ENCODE measurements at regions not wholly inside any gene's neighbourhood (a gene's known extent, or its start where the extent isn't known, plus 50 kb on each side); places are given as distances from the start of the nearest gene placed in this dataset.

GRCh38 chr11:87425391-87425790, 387.7 kb downstream of the TMEM135 start:
- TF ChIP-seq CTCF (IDR thresholded peaks at IDR 0.05): no peak
- no peak for DNase-seq (ENCODE audit: low spot score)
- H3K27me3 Mint-ChIP-seq (ENCODE audit: low read depth): no peaks in the 10 kb centered on the region
- no peak overlapping the region for H3K4me3 Mint-ChIP-seq (ENCODE audit: unreplicated experiment)
- H3K36me3 Mint-ChIP-seq (ENCODE audit: low read depth): no peaks in the 10 kb centered on the region
- H3K27ac Mint-ChIP-seq (ENCODE audit: unreplicated experiment): no peak overlapping the region
- H3K9me3 Mint-ChIP-seq (ENCODE audit: low read depth): no peaks in the 10 kb centered on the region
- H3K4me1 Mint-ChIP-seq (ENCODE audit: low read depth): peaks cover 15% of the 10 kb centered on the region

GRCh38 chr11:87423161-87423560, 385.4 kb downstream of the TMEM135 start:
- no peaks in the 10 kb centered on the region for H3K36me3 Mint-ChIP-seq (ENCODE audit: low read depth)
- no peak overlapping the region for H3K27ac Mint-ChIP-seq (ENCODE audit: unreplicated experiment)
- no peak for TF ChIP-seq CTCF (IDR thresholded peaks at IDR 0.05)
- no peak for DNase-seq (ENCODE audit: low spot score)
- H3K27me3 Mint-ChIP-seq (ENCODE audit: low read depth): peaks cover 4% of the 10 kb centered on the region
- H3K4me1 Mint-ChIP-seq (ENCODE audit: low read depth): peaks cover 13% of the 10 kb centered on the region
- no peak overlapping the region for H3K4me3 Mint-ChIP-seq (ENCODE audit: unreplicated experiment)
- no peaks in the 10 kb centered on the region for H3K9me3 Mint-ChIP-seq (ENCODE audit: low read depth)

- Mint-ChIP-seq H3K27ac (ENCODE audit: unreplicated experiment) (no peak overlapping the region), H3K36me3 (ENCODE audit: low read depth) (no peaks in the 10 kb centered on the region), H3K4me1 (ENCODE audit: low read depth) (peaks cover 12% of the 10 kb centered on the region), H3K9me3 (ENCODE audit: low read depth) (no peaks in the 10 kb centered on the region), H3K27me3 (ENCODE audit: low read depth) (peaks cover 5% of the 10 kb centered on the region), H3K4me3 (ENCODE audit: unreplicated experiment) (no peak overlapping the region)
- TF ChIP-seq CTCF (IDR thresholded peaks at IDR 0.05): no peak
- DNase-seq (ENCODE audit: low spot score): no peak
Observed at GRCh38 chr11:87422566-87422965, 384.8 kb downstream of the TMEM135 start.

GRCh38 chr11:87421422-87421821, 383.7 kb downstream of the TMEM135 start:
- Mint-ChIP-seq H3K4me3 (ENCODE audit: unreplicated experiment) (no peak overlapping the region), H3K9me3 (ENCODE audit: low read depth) (no peaks in the 10 kb centered on the region), H3K27me3 (ENCODE audit: low read depth) (peaks cover 9% of the 10 kb centered on the region), H3K36me3 (ENCODE audit: low read depth) (no peaks in the 10 kb centered on the region), H3K27ac (ENCODE audit: unreplicated experiment) (no peak overlapping the region), H3K4me1 (ENCODE audit: low read depth) (peaks cover 12% of the 10 kb centered on the region)
- TF ChIP-seq CTCF (IDR thresholded peaks at IDR 0.05): peak; percentile 86
- DNase-seq (ENCODE audit: low spot score): no peak

- H3K27ac Mint-ChIP-seq (ENCODE audit: unreplicated experiment): no peak overlapping the region
- TF ChIP-seq CTCF (IDR thresholded peaks at IDR 0.05): no peak
- H3K9me3 Mint-ChIP-seq (ENCODE audit: low read depth): no peaks in the 10 kb centered on the region
- no peaks in the 10 kb centered on the region for H3K36me3 Mint-ChIP-seq (ENCODE audit: low read depth)
- no peak for DNase-seq (ENCODE audit: low spot score)
- peaks cover 6% of the 10 kb centered on the region for H3K4me1 Mint-ChIP-seq (ENCODE audit: low read depth)
- H3K4me3 Mint-ChIP-seq (ENCODE audit: unreplicated experiment): no peak overlapping the region
- peaks cover 16% of the 10 kb centered on the region for H3K27me3 Mint-ChIP-seq (ENCODE audit: low read depth)
Observed at GRCh38 chr11:87417951-87418350, 380.2 kb downstream of the TMEM135 start.
